GM12878 (cell line): ENCODE measurements at regions not wholly inside any gene's neighbourhood (a gene's known extent, or its start where the extent isn't known, plus 50 kb on each side); places are given as distances from the start of the nearest gene placed in this dataset.

Source experiments
- ATAC-seq: fragments of 200-7000 bp; cut with Tn5 transposase; 3 replicates; pipeline ENCODE4 v1.9.1; 2020; ENCODE audit warnings: mild to moderate bottlenecking, moderate library complexity
- BruUV-seq: library from RNA; stranded (reverse); fragments of 400-500 nt; replicated peaks from 2 replicates; lab custom pipeline; 2021; lab: Mats Ljungman, UMichigan
- CTCF ChIA-PET: fragments of 300-600 bp; sonication (Branson Sonifier 250); formaldehyde crosslinking; extraction: SDS; loops from one replicate; lab custom pipeline; 2021; ENCODE audit warnings: inconsistent platforms; lab: Yijun Ruan, JAX
- POLR2A ChIA-PET: fragments of 350-600 bp; formaldehyde crosslinking; extraction: SDS; loops from one replicate; lab custom pipeline; 2021; ENCODE audit warnings: inconsistent platforms; lab: Charles Lee
- RAD21 ChIA-PET: fragments of 300-600 bp; sonication (Branson Sonifier 250); formaldehyde crosslinking; loops from one replicate; lab custom pipeline; 2023; ENCODE audit warnings: antibody characterized with exemption; ENCODE audit not compliant: unreplicated experiment; lab: Charles Lee
- SMC1A ChIA-PET: fragments of 300-600 bp; sonication (Branson Sonifier 250); formaldehyde crosslinking; loops from one replicate; lab custom pipeline; 2023; ENCODE audit not compliant: unreplicated experiment, uncharacterized antibody; lab: Charles Lee
- DNase-seq: peaks from one replicate; pipeline ENCODE4 v3.0.0-alpha.2; 2011; ENCODE audit warnings: low read depth, low spot score
- FAIRE-seq: peaks from 3 replicates; lab custom pipeline; 2011; peaks lifted over from hg19 to GRCh38; lab: Jason Lieb, UNC
- H2AFZ ChIP-seq: 2 replicates; pipeline ENCODE4 v1.6.0; 2011; ENCODE audit warnings: low read depth, low read length, control low read depth; ENCODE audit not compliant: control insufficient read depth
- H3K27ac ChIP-seq: 2 replicates; pipeline ENCODE4 v1.5.1; 2011; ENCODE audit warnings: control low read depth; ENCODE audit not compliant: control insufficient read depth, insufficient read depth
- H3K27me3 ChIP-seq, 2 experiments: replicated peaks in 1 of 2; 2 replicates each; pipeline versions ENCODE4 v1.6.0 to v1.6.1; 2011; ENCODE audit warnings: low read length in 1 of 2; ENCODE audit not compliant: control insufficient read depth in 2 of 2, insufficient read depth in 2 of 2
- H3K36me3 ChIP-seq, 2 experiments: 2 replicates each; pipeline ENCODE4 v1.5.1; 2011; ENCODE audit warnings: low read length in 1 of 2; ENCODE audit not compliant: control insufficient read depth in 2 of 2, insufficient read depth in 2 of 2
- H3K4me1 ChIP-seq: 2 replicates; pipeline ENCODE4 v1.6.1; 2011; ENCODE audit warnings: mild to moderate bottlenecking, low read length, moderate library complexity, mixed read lengths; ENCODE audit not compliant: control insufficient read depth, insufficient read depth
- H3K4me2 ChIP-seq: 2 replicates; pipeline ENCODE4 v1.6.0; 2011; ENCODE audit warnings: control low read depth; ENCODE audit not compliant: control insufficient read depth, insufficient read depth
- H3K4me3 ChIP-seq: fragments of 200-600 bp; sonication (generic); 2 replicates; pipeline ENCODE4 v1.5.1; 2016
- H3K79me2 ChIP-seq: 2 replicates; pipeline ENCODE4 v1.6.0; 2011; ENCODE audit warnings: low read length; ENCODE audit not compliant: control insufficient read depth, insufficient read depth
- H3K9ac ChIP-seq: 2 replicates; pipeline ENCODE4 v1.8.0; 2011; ENCODE audit warnings: low read length, control low read depth, mixed read lengths; ENCODE audit not compliant: control insufficient read depth, insufficient read depth
- H3K9me3 ChIP-seq: replicated peaks from 3 replicates; pipeline ENCODE4 v1.5.1; 2011; ENCODE audit warnings: mild to moderate bottlenecking, low read length; ENCODE audit not compliant: control insufficient read depth, insufficient read depth
- H4K20me1 ChIP-seq: 2 replicates; pipeline ENCODE4 v1.6.0; 2011; ENCODE audit not compliant: control insufficient read depth, insufficient read depth
- BRCA1 ChIP-seq: IDR thresholded peaks from 2 replicates; pipeline ENCODE4 v1.6.1; 2011; ENCODE audit warnings: low read depth, low read length, improper control_type of control experiment
- NFIC ChIP-seq: IDR thresholded peaks from 2 replicates; pipeline ENCODE4 v1.6.1; 2012; ENCODE audit warnings: low read depth, mild to moderate bottlenecking, inconsistent platforms, low read length, moderate library complexity
- NFXL1 ChIP-seq: fragments of 450-650 bp; IDR thresholded peaks from 2 replicates; pipeline ENCODE4 v1.6.1; 2017; ENCODE audit warnings: antibody characterized with exemption, mild to moderate bottlenecking, borderline replicate concordance
- NFYA ChIP-seq: IDR thresholded peaks from 2 replicates; pipeline ENCODE4 v1.6.1; 2011; ENCODE audit warnings: low read depth, mild to moderate bottlenecking, low read length, improper control_type of control experiment, borderline replicate concordance
- RUNX3 ChIP-seq: IDR thresholded peaks from 2 replicates; pipeline ENCODE4 v1.6.1; 2012; ENCODE audit warnings: low read length, inconsistent platforms
- SIN3A ChIP-seq: IDR thresholded peaks from 2 replicates; pipeline ENCODE4 v1.6.1; 2012; ENCODE audit warnings: low read depth, low read length, improper control_type of control experiment
- SMC3 ChIP-seq: IDR thresholded peaks from 2 replicates; pipeline ENCODE4 v1.6.1; 2011; ENCODE audit warnings: low read length, improper control_type of control experiment, borderline replicate concordance
- SP1 ChIP-seq: IDR thresholded peaks from one replicate; pipeline ENCODE4 v1.6.1; 2011; ENCODE audit warnings: low read depth, low read length
- WRNIP1 ChIP-seq: IDR thresholded peaks from 2 replicates; pipeline ENCODE4 v1.6.1; 2011; ENCODE audit warnings: low read depth, low read length, improper control_type of control experiment, borderline replicate concordance
- YY1 ChIP-seq: IDR thresholded peaks from 2 replicates; pipeline ENCODE4 v1.6.1; 2011; ENCODE audit warnings: low read depth, mild to moderate bottlenecking, low read length
- ZNF592 ChIP-seq: fragments of 450-650 bp; IDR thresholded peaks from 2 replicates; pipeline ENCODE4 v1.6.1; 2017; ENCODE audit warnings: mild to moderate bottlenecking, moderate library complexity
- ZSCAN29 ChIP-seq: fragments of 450-650 bp; IDR thresholded peaks from 2 replicates; pipeline ENCODE4 v1.6.1; 2017; ENCODE audit warnings: mild to moderate bottlenecking, moderate library complexity
- WGBS: methylation state at CpG from one replicate; pipeline ENCODE4 v1.1.6; 2016; ENCODE audit warnings: low lambda C conversion rate; ENCODE audit not compliant: insufficient replicate concordance, insufficient coverage; ENCODE audit errors: missing lambda C conversion rate; 5-methylcytosine and 5-hydroxymethylcytosine counted together
- in situ Hi-C: fragments of 300-500 bp; cut with MboI; formaldehyde crosslinking; loops from 9 replicates; pipeline ENCODE4 v1.14.3; 2018; ENCODE audit warnings: mixed read lengths
- intact Hi-C: fragments of 100-400 bp; cut with micrococcal nuclease; formaldehyde crosslinking; loops from one replicate; pipeline ENCODE4 v1.14.2; 2022; ENCODE audit not compliant: unreplicated experiment
- TF ChIP-seq, protein P1 (sequence below): IDR thresholded peaks from 2 replicates; pipeline ENCODE4 v1.6.1; 2012; ENCODE audit warnings: low read length, inconsistent platforms

- Histone ChIP-seq H3K4me1 (no peaks in the 10 kb centered on the region), H3K27me3 (peaks cover 0 to 3% of the 10 kb centered on the region in 2 experiments; a peak in 1 of 4 replicates), H3K9me3 (no peaks in the 10 kb centered on the region), H3K79me2 (no peaks in the 10 kb centered on the region), H3K9ac (no peak overlapping the region), H3K36me3 (no peaks in the 10 kb centered on the region), H4K20me1 (no peaks in the 10 kb centered on the region), H2AFZ (no peak overlapping the region), H3K27ac (no peak overlapping the region), H3K4me2 (no peak overlapping the region), H3K4me3 (no peak overlapping the region)
- DNase-seq: no peak
- 2% methylated on average over 5 of the region's 5 CpGs for WGBS
- TF ChIP-seq NFIC: no peak
- BruUV-seq: no TSS peak
- POLR2A ChIA-PET: no interaction called here
- CTCF ChIA-PET: no interaction called here
- SMC1A ChIA-PET: no interaction called here
- FAIRE-seq: no peak
- intact Hi-C loops: no loop called here
- no peak for ATAC-seq
- in situ Hi-C loops: no loop called here
- RAD21 ChIA-PET: no interaction called here
These were observed 335.7 kb upstream of the PPP2R3A start for GRCh38 chr3:135629701-135630408.

- Histone ChIP-seq H3K79me2 (no peaks in the 10 kb centered on the region), H3K27ac (no peak overlapping the region), H3K9ac (no peak overlapping the region), H3K4me1 (no peaks in the 10 kb centered on the region), H3K4me2 (no peak overlapping the region), H3K9me3 (no peaks in the 10 kb centered on the region), H3K4me3 (no peak overlapping the region), H2AFZ (no peak overlapping the region), H3K27me3 (0 out of 4 replicates have a peak, but pooled peaks cover 0 to 3% of the 10 kb centered on the region in 2 experiments), H4K20me1 (no peaks in the 10 kb centered on the region), H3K36me3 (no peaks in the 10 kb centered on the region)
- no peak for FAIRE-seq
- RAD21 ChIA-PET: no interaction called here
- SMC1A ChIA-PET: no interaction called here
- no peak for ATAC-seq
- intact Hi-C loops: no loop called here
- DNase-seq: no peak
- BruUV-seq: no TSS peak
- 23% methylated on average over 2 of the region's 2 CpGs for WGBS
- CTCF ChIA-PET: no interaction called here
- POLR2A ChIA-PET: no interaction called here
- in situ Hi-C loops: no loop called here
- TF ChIP-seq SMC3 (no peak), SP1 (no peak), SIN3A (no peak), ZNF592 (no peak), RUNX3 (no peak), NFXL1 (no peak), BRCA1 (no peak), ZSCAN29 (no peak), NFYA (no peak), YY1 (no peak), WRNIP1 (no peak)
- TF ChIP-seq, protein P1, sequence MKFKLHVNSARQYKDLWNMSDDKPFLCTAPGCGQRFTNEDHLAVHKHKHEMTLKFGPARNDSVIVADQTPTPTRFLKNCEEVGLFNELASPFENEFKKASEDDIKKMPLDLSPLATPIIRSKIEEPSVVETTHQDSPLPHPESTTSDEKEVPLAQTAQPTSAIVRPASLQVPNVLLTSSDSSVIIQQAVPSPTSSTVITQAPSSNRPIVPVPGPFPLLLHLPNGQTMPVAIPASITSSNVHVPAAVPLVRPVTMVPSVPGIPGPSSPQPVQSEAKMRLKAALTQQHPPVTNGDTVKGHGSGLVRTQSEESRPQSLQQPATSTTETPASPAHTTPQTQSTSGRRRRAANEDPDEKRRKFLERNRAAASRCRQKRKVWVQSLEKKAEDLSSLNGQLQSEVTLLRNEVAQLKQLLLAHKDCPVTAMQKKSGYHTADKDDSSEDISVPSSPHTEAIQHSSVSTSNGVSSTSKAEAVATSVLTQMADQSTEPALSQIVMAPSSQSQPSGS: no peak
These were observed 332.9 kb upstream of the PPP2R3A start for GRCh38 chr3:135632556-135633065.
